ENCODE measurements at regions not wholly inside any gene's neighbourhood (a gene's known extent, or its start where the extent isn't known, plus 50 kb on each side); places are given as distances from the start of the nearest gene placed in this dataset.
"Not testable (repeated sequence)": the region's sequence is repeated elsewhere in the genome, so short reads cannot be mapped to it uniquely, and the experiment has no call there.

GRCh38 chr12:131395971-131396573 is 314.8 kb upstream of the SFSWAP start:
- intact Hi-C loops (cut with DNase I; ENCODE audit: low total_unique reads): no loop called here
- Histone ChIP-seq H3K27me3 (no peaks in the 10 kb centered on the region), H3K4me3 (no peak overlapping the region), H3K9me3 (no peaks in the 10 kb centered on the region), H3K36me3 (no peaks in the 10 kb centered on the region), H3K27ac (no peak overlapping the region), H3K4me1 (no peaks in the 10 kb centered on the region)
- TF ChIP-seq CTCF (IDR thresholded peaks at IDR 0.05) (no peak), POLR2A (IDR thresholded peaks at IDR 0.05) (no peak)
- no peak for DNase-seq

GRCh38 chr12:131397493-131398181 is 313.3 kb upstream of the SFSWAP start:
- Histone ChIP-seq H3K4me3 (no peak overlapping the region), H3K27me3 (no peaks in the 10 kb centered on the region), H3K27ac (no peak overlapping the region), H3K9me3 (no peaks in the 10 kb centered on the region), H3K36me3 (no peaks in the 10 kb centered on the region), H3K4me1 (no peaks in the 10 kb centered on the region)
- intact Hi-C loops (cut with DNase I; ENCODE audit: low total_unique reads): no loop called here
- no peak for DNase-seq
- TF ChIP-seq CTCF (IDR thresholded peaks at IDR 0.05) (no peak), POLR2A (IDR thresholded peaks at IDR 0.05) (no peak)

- Histone ChIP-seq H3K27ac (no peak overlapping the region), H3K27me3 (no peaks in the 10 kb centered on the region)
These were observed 311.9 kb upstream of the SFSWAP start for GRCh38 chr12:131399000-131399399.

GRCh38 chr12:131400668-131401294 is 310.1 kb upstream of the SFSWAP start:
- DNase-seq; H3K36me3 ChIP-seq; H3K27ac ChIP-seq; H3K27me3 ChIP-seq; H3K9me3 ChIP-seq; H3K4me1 ChIP-seq; intact Hi-C loops (cut with DNase I; ENCODE audit: low total_unique reads); H3K4me3 ChIP-seq: not testable (repeated sequence)

More at GRCh38 chr12:131399000-131399399, 311.9 kb upstream of the SFSWAP start:
- Histone ChIP-seq H3K36me3 (no peaks in the 10 kb centered on the region), H3K9me3 (no peaks in the 10 kb centered on the region), H3K4me1 (no peaks in the 10 kb centered on the region), H3K4me3 (no peak overlapping the region)
- DNase-seq: no peak
- TF ChIP-seq CTCF (IDR thresholded peaks at IDR 0.05): no peak
- no peak for TF ChIP-seq POLR2A (IDR thresholded peaks at IDR 0.05)
- intact Hi-C loops (cut with DNase I; ENCODE audit: low total_unique reads): no loop called here

GRCh38 chr12:131401907-131402633 is 308.8 kb upstream of the SFSWAP start:
- DNase-seq: peak in 1 of 2 donors; percentile 55
- H3K9me3 ChIP-seq; H3K36me3 ChIP-seq; H3K4me3 ChIP-seq; H3K27me3 ChIP-seq; intact Hi-C loops (cut with DNase I; ENCODE audit: low total_unique reads); H3K4me1 ChIP-seq: not testable (repeated sequence)
- peak overlapping the region in 1 of 2 donors; percentile 44 for H3K27ac ChIP-seq

Measured in uterus (tissue), 3 donors.